GM23248 (cell line): ENCODE measurements at regions not wholly inside any gene's neighbourhood (a gene's known extent, or its start where the extent isn't known, plus 50 kb on each side); places are given as distances from the start of the nearest gene placed in this dataset.

ENCODE experiments used
- EZH2 ChIP-seq: fragments of 200-600 bp; sonication (generic); IDR thresholded peaks from 2 replicates; pipeline ENCODE4 v1.6.1; 2018; ENCODE audit warnings: antibody characterized with exemption, mild to moderate bottlenecking; ENCODE audit not compliant: insufficient read depth, poor library complexity, severe bottlenecking
- EZH2phosphoT487 ChIP-seq: fragments of 200-600 bp; sonication (generic); IDR thresholded peaks from 2 replicates; pipeline ENCODE4 v1.6.1; 2018; ENCODE audit warnings: antibody characterized with exemption, moderate library complexity, mild to moderate bottlenecking, low read depth; ENCODE audit not compliant: insufficient read depth

GRCh38 chr18:29176681-29177080, 999.8 kb upstream of the CDH2 start:
- TF ChIP-seq EZH2phosphoT487 (no peak), EZH2 (no peak)
